ENCODE measurements at regions not wholly inside any gene's neighbourhood (a gene's known extent, or its start where the extent isn't known, plus 50 kb on each side); places are given as distances from the start of the nearest gene placed in this dataset.

DNA sequence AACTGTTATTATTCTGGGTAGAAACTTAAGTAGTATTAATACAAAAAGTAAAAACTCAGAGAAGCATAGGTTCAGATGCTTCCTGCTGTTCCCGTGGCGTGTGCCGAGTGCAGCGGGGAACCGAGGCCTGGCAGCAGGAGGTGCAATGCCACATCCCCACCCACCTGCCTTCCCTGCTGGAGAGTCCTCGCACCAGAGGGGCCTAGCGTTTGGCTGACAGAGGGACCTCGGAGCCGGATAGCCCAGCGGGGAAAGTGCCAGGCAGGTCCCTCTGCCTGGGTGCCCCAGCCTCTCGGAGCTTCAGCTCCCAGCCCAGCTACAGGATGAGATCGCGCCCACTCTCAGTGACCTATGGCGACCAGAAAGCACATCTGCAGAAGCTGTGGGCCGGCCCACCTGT is 169.6 kb upstream of the GSE1 start (continued):
- TF ChIP-seq ZBTB33 (IDR thresholded peaks at IDR 0.05; ENCODE audit: borderline replicate concordance, low read depth) (no peak), REST (IDR thresholded peaks at IDR 0.05; ENCODE audit: low read depth, low read length) (no peak)

DNA sequence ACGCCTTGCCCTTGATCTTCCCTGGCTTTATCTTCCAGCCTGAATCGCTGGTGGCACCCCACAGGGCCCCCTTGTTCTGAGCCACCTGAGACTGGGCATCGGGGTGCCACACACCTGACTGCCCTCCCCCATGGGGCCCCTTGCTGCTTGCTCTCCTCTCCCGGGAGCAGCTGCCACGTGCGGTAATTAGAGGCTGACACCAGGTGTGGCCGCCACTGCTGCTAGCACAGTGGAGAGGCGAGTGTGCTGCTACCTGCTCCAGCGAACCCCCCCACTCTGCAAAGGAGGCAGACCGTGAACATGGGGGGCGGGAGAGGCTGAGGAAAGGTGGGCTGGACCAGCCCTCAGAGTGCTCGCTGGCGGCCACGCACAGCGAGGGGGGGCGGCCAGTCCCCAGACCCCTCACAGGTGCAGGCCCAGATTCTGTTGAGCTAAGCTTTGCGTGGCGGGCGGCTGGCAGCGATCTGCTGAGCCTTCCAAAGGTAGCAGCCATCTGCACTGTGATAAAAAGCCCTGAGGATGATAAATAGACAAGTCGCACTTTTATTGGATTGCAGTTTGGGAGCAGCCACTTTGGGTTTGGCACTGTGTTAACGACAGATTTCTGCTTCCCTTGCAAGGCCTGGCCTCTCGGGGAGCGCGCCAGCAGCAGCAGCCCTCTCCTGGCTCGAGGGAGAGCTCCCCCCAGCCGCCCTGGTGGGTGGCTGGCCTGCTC is 167.9 kb upstream of the GSE1 start:
- Histone ChIP-seq H3K79me2 (ENCODE audit: insufficient read depth) (no peaks in the 10 kb centered on the region), H3K9me3 (no peaks in the 10 kb centered on the region), H3K4me1 (ENCODE audit: control insufficient read depth in 1 of 2, insufficient read depth in 2 of 2, low read depth in 1 of 2, low read length in 1 of 2) (peaks cover 0 to 65% of the 10 kb centered on the region in 2 experiments; a peak in 2 of 4 replicates), H4K20me1 (ENCODE audit: insufficient read depth) (no peaks in the 10 kb centered on the region), H3K4me3 (ENCODE audit: low read depth in 2 of 2, low read length in 1 of 2) (no peak overlapping the region), H2AFZ (ENCODE audit: low read depth) (no peak overlapping the region), H3K4me2 (no peak overlapping the region), H3K9me2 (no peaks in the 10 kb centered on the region), H3K36me3 (replicated peaks in 1 of 2; ENCODE audit: control insufficient read depth in 1 of 2, insufficient read depth in 2 of 2, low read length in 1 of 2) (no peaks in the 10 kb centered on the region), H3F3A (replicated peaks; ENCODE audit: insufficient read depth) (no peaks in the 10 kb centered on the region), H3K9ac (no peak overlapping the region), H3K27me3 (ENCODE audit: insufficient read depth) (no peaks in the 10 kb centered on the region), H3K27ac (ENCODE audit: low read depth in 2 of 2, low read length in 1 of 2) (peak overlapping the region in 1 of 2 experiments; percentile 97; a peak in 2 of 4 replicates)
- CTCF ChIA-PET, result interaction anchor here (0.6 to 3.5 kb wide), 27 partner anchors 11 to 625 kb away, joined by 3 to 21 read pairs (median 4); partner anchors contain the start of genes CRISPLD2 and GSE1
- TF ChIP-seq MEF2A (IDR thresholded peaks at IDR 0.05; ENCODE audit: borderline replicate concordance, low read depth), result no peak
- TF ChIP-seq GATA2 (CRISPR knock-in tag; IDR thresholded peaks at IDR 0.05), result peak; percentile 60; the same call in 1 of the 2 replicates
- peak; percentile 33; the same call in 1 of the 2 replicates for TF ChIP-seq MXI1 (IDR thresholded peaks at IDR 0.05; ENCODE audit: low read depth, low read length)
- peak in 1 of 2 experiments; percentile 76; a peak in 2 of 4 replicates for TF ChIP-seq EP300 (IDR thresholded peaks at IDR 0.05; ENCODE audit: borderline replicate concordance in 1 of 2, low read depth in 1 of 2, low read length in 1 of 2)
- peak; percentile 73 for TF ChIP-seq FOXJ3 (CRISPR knock-in tag; IDR thresholded peaks at IDR 0.05)
- TF ChIP-seq, protein P1, sequence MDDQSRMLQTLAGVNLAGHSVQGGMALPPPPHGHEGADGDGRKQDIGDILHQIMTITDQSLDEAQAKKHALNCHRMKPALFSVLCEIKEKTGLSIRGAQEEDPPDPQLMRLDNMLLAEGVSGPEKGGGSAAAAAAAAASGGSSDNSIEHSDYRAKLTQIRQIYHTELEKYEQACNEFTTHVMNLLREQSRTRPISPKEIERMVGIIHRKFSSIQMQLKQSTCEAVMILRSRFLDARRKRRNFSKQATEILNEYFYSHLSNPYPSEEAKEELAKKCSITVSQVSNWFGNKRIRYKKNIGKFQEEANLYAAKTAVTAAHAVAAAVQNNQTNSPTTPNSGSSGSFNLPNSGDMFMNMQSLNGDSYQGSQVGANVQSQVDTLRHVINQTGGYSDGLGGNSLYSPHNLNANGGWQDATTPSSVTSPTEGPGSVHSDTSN (IDR thresholded peaks at IDR 0.05), result no peak
- peak; percentile 77; the same call in 1 of the 2 replicates for TF ChIP-seq RCOR1 (IDR thresholded peaks at IDR 0.05; ENCODE audit: low read length)
- POLR2A ChIA-PET, result interaction anchor here (0.6 to 1.7 kb wide), 4 partner anchors 16 to 210 kb away, joined by 3 to 9 read pairs (median 5); no protein-coding TSS in a partner anchor
- 73% methylated on average over 11 of the region's 27 CpGs for WGBS (ENCODE audit: low lambda C conversion rate)
- DNase-seq, result peak; percentile 87
